K562 (cell line): ENCODE measurements at regions not wholly inside any gene's neighbourhood (a gene's known extent, or its start where the extent isn't known, plus 50 kb on each side); places are given as distances from the start of the nearest gene placed in this dataset.

Source experiments
- ATAC-seq: fragments of 200-7000 bp; cut with Tn5 transposase; 3 replicates; pipeline ENCODE4 v1.9.1; 2020; ENCODE audit warnings: moderate library complexity
- BruUV-seq: library from RNA; stranded (reverse); fragments of 400-500 nt; replicated peaks from 2 replicates; lab custom pipeline; 2021; lab: Mats Ljungman, UMichigan
- CTCF ChIA-PET: fragments of 300-600 bp; formaldehyde crosslinking; extraction: SDS; loops from one replicate; lab custom pipeline; 2021; ENCODE audit warnings: low intra/inter-chr PET ratio; lab: Yijun Ruan, JAX
- POLR2A ChIA-PET: fragments of 300-600, 350-650 bp; sonication (Branson Sonifier 250); formaldehyde crosslinking; extraction: SDS; loops from one replicate; lab custom pipeline; 2021; ENCODE audit warnings: antibody characterized with exemption, inconsistent platforms; lab: Yijun Ruan, JAX
- DNase-seq, 4 experiments: peaks; one replicate each; pipeline versions ENCODE4 v3.0.0 to v3.0.0-alpha.2; 2011 to 2018; ENCODE audit warnings: low spot score in 3 of 4, mixed read lengths in 3 of 4; ENCODE audit errors: extremely low read depth in 1 of 4
- FAIRE-seq: peaks from 2 replicates; lab custom pipeline; 2011; peaks lifted over from hg19 to GRCh38; lab: Jason Lieb, UNC
- H2AFZ ChIP-seq: 2 replicates; pipeline ENCODE4 v1.6.0; 2011; ENCODE audit warnings: low read depth, low read length, control low read depth, inconsistent platforms
- H3K27ac ChIP-seq: fragments of 200-600 bp; 3 replicates; pipeline ENCODE4 v1.8.0; 2011; ENCODE audit warnings: low read depth, mild to moderate bottlenecking, control low read depth, inconsistent platforms, low read length, moderate library complexity, mixed read lengths; ENCODE audit errors: extremely low read depth
- H3K27me3 ChIP-seq, 2 experiments: fragments of 300-600 bp in 1 of 2; 2 replicates in 1 of 2; 3 replicates in 1 of 2; pipeline versions ENCODE4 v1.6.0 to v1.8.0; 2011; ENCODE audit warnings: inconsistent platforms in 2 of 2, low read length in 2 of 2, mild to moderate bottlenecking in 1 of 2, mixed read lengths in 1 of 2, moderate library complexity in 1 of 2; ENCODE audit not compliant: control insufficient read depth in 2 of 2, insufficient read depth in 2 of 2
- H3K36me3 ChIP-seq: fragments of 300-600 bp; 3 replicates; pipeline ENCODE4 v1.8.0; 2011; ENCODE audit warnings: mild to moderate bottlenecking, low read length, inconsistent platforms; ENCODE audit not compliant: control insufficient read depth, insufficient read depth
- H3K4me1 ChIP-seq, 2 experiments: fragments of 200-600 bp in 1 of 2; replicated peaks in 1 of 2; 2 replicates in 1 of 2; 3 replicates in 1 of 2; pipeline versions ENCODE4 v1.5.1 to v1.8.0; 2011; ENCODE audit warnings: inconsistent platforms in 2 of 2, low read length in 2 of 2, mild to moderate bottlenecking in 1 of 2, mixed read lengths in 1 of 2, moderate library complexity in 1 of 2; ENCODE audit not compliant: control insufficient read depth in 2 of 2, insufficient read depth in 2 of 2
- H3K4me2 ChIP-seq: 2 replicates; pipeline ENCODE4 v1.6.1; 2011; ENCODE audit warnings: low read length, control low read depth, inconsistent platforms, mixed read lengths; ENCODE audit not compliant: insufficient read depth
- H3K4me3 ChIP-seq: fragments of 200-600 bp; sonication (generic), shearing (Covaris generic); 2 replicates; pipeline ENCODE4 v1.5.1; 2016; ENCODE audit warnings: control low read depth, inconsistent platforms
- H3K79me2 ChIP-seq: fragments of 200-600 bp; 3 replicates; pipeline ENCODE4 v1.8.0; 2011; ENCODE audit warnings: low read length, inconsistent platforms; ENCODE audit not compliant: control insufficient read depth, insufficient read depth
- H3K9ac ChIP-seq, 2 experiments: 2 replicates each; pipeline versions ENCODE4 v1.6.0 to v1.6.1; 2011; ENCODE audit warnings: low read depth in 2 of 2, low read length in 2 of 2, control low read depth in 1 of 2, inconsistent platforms in 1 of 2, mild to moderate bottlenecking in 1 of 2, mixed read lengths in 1 of 2; ENCODE audit not compliant: insufficient read depth in 1 of 2
- H3K9me1 ChIP-seq: one replicate; pipeline ENCODE4 v1.6.0; 2011; ENCODE audit warnings: inconsistent platforms, mild to moderate bottlenecking, low read length, moderate library complexity; ENCODE audit not compliant: control insufficient read depth, insufficient read depth
- H3K9me3 ChIP-seq: replicated peaks from 2 replicates; pipeline ENCODE4 v1.5.1; 2011; ENCODE audit warnings: low read depth, low read length, inconsistent platforms; ENCODE audit not compliant: control insufficient read depth, insufficient read depth
- H4K20me1 ChIP-seq: replicated peaks from 2 replicates; pipeline ENCODE4 v1.6.1; 2011; ENCODE audit warnings: low read length, inconsistent platforms, mixed read lengths; ENCODE audit not compliant: control insufficient read depth, insufficient read depth
- FOXJ2 ChIP-seq: fragments of 200-800 bp; sonication (Bioruptor generic); IDR thresholded peaks from 2 replicates; pipeline ENCODE4 v1.6.1; 2016; ENCODE audit warnings: missing genetic modification characterization, missing compliant biosample characterization
- HDGF ChIP-seq: fragments of 450-650 bp; IDR thresholded peaks from 2 replicates; pipeline ENCODE4 v1.6.1; 2016
- HIVEP1 ChIP-seq: fragments of 250-450 bp; sonication (Bioruptor Pico); IDR thresholded peaks from 2 replicates; pipeline ENCODE4 v1.4.0; 2020; ENCODE audit warnings: mild to moderate bottlenecking
- HMBOX1 ChIP-seq: sonication (generic); IDR thresholded peaks from 2 replicates; pipeline ENCODE4 v1.6.1; 2016
- IRF1 ChIP-seq: sonication (generic); formaldehyde crosslinking; IDR thresholded peaks from 2 replicates; pipeline ENCODE4 v1.8.0; 2022; ENCODE audit warnings: missing genetic modification reagents, mild to moderate bottlenecking, borderline replicate concordance
- JUN ChIP-seq, 2 experiments: sonication (generic) in 1 of 2; formaldehyde crosslinking in 1 of 2; IDR thresholded peaks; 2 replicates each; pipeline versions ENCODE4 v1.6.1 to v1.8.0; 2012 to 2022; ENCODE audit warnings: borderline replicate concordance in 2 of 2, mild to moderate bottlenecking in 2 of 2, improper control_type of control experiment in 1 of 2, low read depth in 1 of 2, low read length in 1 of 2, missing genetic modification reagents in 1 of 2
- LARP7 ChIP-seq: fragments of 450-650 bp; IDR thresholded peaks from 2 replicates; pipeline ENCODE4 v1.6.1; 2016
- NEUROD1 ChIP-seq: fragments of 150-350 bp; IDR thresholded peaks from 2 replicates; pipeline ENCODE4 v1.6.1; 2014; ENCODE audit warnings: borderline replicate concordance, low read length, low read depth; ENCODE audit not compliant: partially characterized antibody
- NR4A1 ChIP-seq, 2 experiments: fragments of 250-450 bp in 1 of 2; fragments of 450-650 bp in 1 of 2; sonication (Bioruptor Pico) in 1 of 2; IDR thresholded peaks; 2 replicates each; pipeline versions ENCODE4 v1.4.0 to v1.6.1; 2016 to 2020; ENCODE audit warnings: mild to moderate bottlenecking in 2 of 2, missing compliant biosample characterization in 1 of 2, missing genetic modification characterization in 1 of 2, moderate library complexity in 1 of 2
- RFX1 ChIP-seq: fragments of 450-650 bp; IDR thresholded peaks from 2 replicates; pipeline ENCODE4 v1.6.1; 2016; ENCODE audit warnings: mild to moderate bottlenecking, moderate library complexity
- SAFB2 ChIP-seq: fragments of 200-400 bp; formaldehyde crosslinking; IDR thresholded peaks from 2 replicates; pipeline ENCODE4 v1.6.1; 2018; ENCODE audit warnings: borderline replicate concordance, low read length, low read depth, moderate library complexity; ENCODE audit not compliant: severe bottlenecking
- SRSF9 ChIP-seq: fragments of 200-400 bp; formaldehyde crosslinking; IDR thresholded peaks from 2 replicates; pipeline ENCODE4 v1.6.1; 2017; ENCODE audit warnings: low read depth, low read length, borderline replicate concordance
- ZNF174 ChIP-seq: fragments of 250-450 bp; sonication (Bioruptor Pico); IDR thresholded peaks from 2 replicates; pipeline ENCODE4 v1.4.0; 2020; ENCODE audit warnings: mild to moderate bottlenecking
- WGBS: fragments of 100-300 bp; shearing (Covaris generic); methylation state at CpG from one replicate; pipeline ENCODE4 v1.1.6; 2016; ENCODE audit warnings: low coverage, mixed read lengths; ENCODE audit not compliant: insufficient coverage; ENCODE audit errors: missing lambda C conversion rate; 5-methylcytosine and 5-hydroxymethylcytosine counted together
- in situ Hi-C: fragments of 300-500 bp; cut with MboI; formaldehyde crosslinking; loops from 4 replicates; pipeline ENCODE4 v1.15.0; 2018; ENCODE audit warnings: inconsistent platforms, mixed read lengths
- intact Hi-C: fragments of 100-400 bp; cut with micrococcal nuclease; formaldehyde crosslinking; loops from 2 replicates; pipeline ENCODE4 v1.14.2; 2022

GRCh38 chr7:114086914-114087652, 168.3 kb upstream of the PPP1R3A start:
- no peak for ATAC-seq
- no peak for FAIRE-seq
- H4K20me1 ChIP-seq = no peaks in the 10 kb centered on the region
- BruUV-seq = no TSS peak
- intact Hi-C loops = no loop called here
- POLR2A ChIA-PET = no interaction called here
- DNase-seq = no peak
- no peaks in the 10 kb centered on the region for H3K9me1 ChIP-seq
- no peak overlapping the region for H3K4me2 ChIP-seq
- no peak overlapping the region for H2AFZ ChIP-seq
- H3K4me1 ChIP-seq = peaks cover 0 to 8% of the 10 kb centered on the region in 2 experiments; a peak in 1 of 5 replicates
- H3K27me3 ChIP-seq = peaks cover 0 to 4% of the 10 kb centered on the region in 2 experiments; a peak in 1 of 5 replicates
- in situ Hi-C loops = no loop called here
- CTCF ChIA-PET = no interaction called here
- TF ChIP-seq LARP7 (no peak), IRF1 (no peak), HMBOX1 (no peak)
- H3K4me3 ChIP-seq = no peak overlapping the region
- no peak overlapping the region for H3K9ac ChIP-seq
- no peaks in the 10 kb centered on the region for H3K79me2 ChIP-seq
- no peaks in the 10 kb centered on the region for H3K9me3 ChIP-seq
- no peaks in the 10 kb centered on the region for H3K36me3 ChIP-seq
- no peak overlapping the region for H3K27ac ChIP-seq
- WGBS = 11% methylated on average over 52 of the region's 54 CpGs

- H3K27me3 ChIP-seq = peaks cover 0 to 4% of the 10 kb centered on the region in 2 experiments; a peak in 1 of 5 replicates
- CTCF ChIA-PET = no interaction called here
- in situ Hi-C loops = no loop called here
- no peak for TF ChIP-seq NR4A1 (CRISPR knock-in tag; IDR thresholded peaks at IDR 0.05)
- TF ChIP-seq NR4A1 (tag; IDR thresholded peaks at IDR 0.05) = no peak
- TF ChIP-seq SRSF9 = no peak
- no peak for TF ChIP-seq HDGF
- no peak for TF ChIP-seq JUN (IDR thresholded peaks at IDR 0.05; ENCODE audit: borderline replicate concordance, low read depth, low read length)
- TF ChIP-seq JUN (CRISPR knock-in tag; IDR thresholded peaks at IDR 0.05; ENCODE audit: borderline replicate concordance) = no peak
- no peak for TF ChIP-seq NEUROD1
- TF ChIP-seq FOXJ2 (tag) = no peak
- TF ChIP-seq HIVEP1 (CRISPR knock-in tag) = no peak
- TF ChIP-seq SAFB2 = no peak
- no peak for TF ChIP-seq RFX1
- TF ChIP-seq ZNF174 (CRISPR knock-in tag) = no peak
Observed at GRCh38 chr7:114086537-114086913, 167.7 kb upstream of the PPP1R3A start.

More at GRCh38 chr7:114086537-114086913, 167.7 kb upstream of the PPP1R3A start:
- Histone ChIP-seq H3K36me3 (no peaks in the 10 kb centered on the region), H3K9ac (no peak overlapping the region), H2AFZ (no peak overlapping the region), H3K9me1 (no peaks in the 10 kb centered on the region), H3K27ac (no peak overlapping the region), H4K20me1 (no peaks in the 10 kb centered on the region), H3K4me1 (peaks cover 0 to 8% of the 10 kb centered on the region in 2 experiments; a peak in 1 of 5 replicates), H3K9me3 (no peaks in the 10 kb centered on the region), H3K4me2 (no peak overlapping the region), H3K4me3 (no peak overlapping the region), H3K79me2 (no peaks in the 10 kb centered on the region)
- DNase-seq = no peak
- no TSS peak for BruUV-seq
- FAIRE-seq = no peak
- WGBS = 20% methylated on average over 18 of the region's 31 CpGs
- intact Hi-C loops = no loop called here
- POLR2A ChIA-PET = no interaction called here
- no peak for ATAC-seq
